ENCODE measurements at regions not wholly inside any gene's neighbourhood (a gene's known extent, or its start where the extent isn't known, plus 50 kb on each side); places are given as distances from the start of the nearest gene placed in this dataset.
A peak's percentile ranks its signal among the peaks of the same experiment; 100 is the strongest.

GRCh38 chr7:18357691-18358090 lies 137.9 kb upstream of the HDAC9 start:
- intact Hi-C loops (cut with DNase I): loop anchor here in 1 of 2 donors (10.0 kb wide), 1 partner anchor 217 kb away; no protein-coding TSS in a partner anchor
- WGBS (ENCODE audit: insufficient coverage, low coverage, low lambda C conversion rate, missing lambda C conversion rate): 75% methylated on average over 1 of the region's 1 CpG
- Histone ChIP-seq H3K27me3 (no peaks in the 10 kb centered on the region), H3K4me1 (no peaks in the 10 kb centered on the region), H3K27ac (no peak overlapping the region), H3K4me3 (no peak overlapping the region), H3K9me3 (no peaks in the 10 kb centered on the region), H3K36me3 (no peaks in the 10 kb centered on the region)
- peak in 3 of 4 donors; percentile 23 to 48 (median 29) for ATAC-seq
- no peak for DNase-seq
- TF ChIP-seq CTCF (IDR thresholded peaks at IDR 0.05) (peak in 1 of 4 donors; percentile 16), POLR2A (IDR thresholded peaks at IDR 0.05) (no peak)

GRCh38 chr7:18361756-18362155 lies 133.8 kb upstream of the HDAC9 start:
- Histone ChIP-seq H3K27me3 (no peaks in the 10 kb centered on the region), H3K27ac (no peak overlapping the region), H3K4me3 (no peak overlapping the region), H3K4me1 (no peaks in the 10 kb centered on the region), H3K36me3 (no peaks in the 10 kb centered on the region), H3K9me3 (no peaks in the 10 kb centered on the region)
- DNase-seq: no peak
- ATAC-seq: no peak
- intact Hi-C loops (cut with DNase I): no loop called here
- no peak for TF ChIP-seq CTCF (IDR thresholded peaks at IDR 0.05)
- TF ChIP-seq POLR2A (IDR thresholded peaks at IDR 0.05): no peak
- 69% methylated on average over 4 of the region's 4 CpGs for WGBS (ENCODE audit: insufficient coverage, low coverage, low lambda C conversion rate, missing lambda C conversion rate)

- DNase-seq (no peak), ATAC-seq (no peak)
- intact Hi-C loops (cut with DNase I): no loop called here
- no peak for TF ChIP-seq CTCF (IDR thresholded peaks at IDR 0.05)
- no peak for TF ChIP-seq POLR2A (IDR thresholded peaks at IDR 0.05)
- no peaks in the 10 kb centered on the region for H3K9me3 ChIP-seq
- H3K27me3 ChIP-seq: no peaks in the 10 kb centered on the region
- H3K4me1 ChIP-seq: no peaks in the 10 kb centered on the region
- H3K36me3 ChIP-seq: no peaks in the 10 kb centered on the region
- no peak overlapping the region for H3K27ac ChIP-seq
- 78% methylated on average over 4 of the region's 4 CpGs for WGBS (ENCODE audit: insufficient coverage, low coverage, low lambda C conversion rate, missing lambda C conversion rate)
- no peak overlapping the region for H3K4me3 ChIP-seq
Observed at GRCh38 chr7:18363751-18364380, 131.7 kb upstream of the HDAC9 start.

GRCh38 chr7:18364396-18364795 lies 131.2 kb upstream of the HDAC9 start:
- 48% methylated on average over 2 of the region's 2 CpGs for WGBS (ENCODE audit: insufficient coverage, low coverage, low lambda C conversion rate, missing lambda C conversion rate)
- intact Hi-C loops (cut with DNase I): no loop called here
- no peak for ATAC-seq

More at GRCh38 chr7:18364396-18364795, 131.2 kb upstream of the HDAC9 start:
- Histone ChIP-seq H3K4me1 (no peaks in the 10 kb centered on the region), H3K36me3 (no peaks in the 10 kb centered on the region), H3K27me3 (no peaks in the 10 kb centered on the region), H3K27ac (no peak overlapping the region), H3K9me3 (no peaks in the 10 kb centered on the region), H3K4me3 (no peak overlapping the region)
- TF ChIP-seq POLR2A (IDR thresholded peaks at IDR 0.05) (no peak), CTCF (IDR thresholded peaks at IDR 0.05) (no peak)
- no peak for DNase-seq

Data from right lobe of liver (tissue), 6 donors.